ENCODE measurements at regions not wholly inside any gene's neighbourhood (a gene's known extent, or its start where the extent isn't known, plus 50 kb on each side); places are given as distances from the start of the nearest gene placed in this dataset.

DNA sequence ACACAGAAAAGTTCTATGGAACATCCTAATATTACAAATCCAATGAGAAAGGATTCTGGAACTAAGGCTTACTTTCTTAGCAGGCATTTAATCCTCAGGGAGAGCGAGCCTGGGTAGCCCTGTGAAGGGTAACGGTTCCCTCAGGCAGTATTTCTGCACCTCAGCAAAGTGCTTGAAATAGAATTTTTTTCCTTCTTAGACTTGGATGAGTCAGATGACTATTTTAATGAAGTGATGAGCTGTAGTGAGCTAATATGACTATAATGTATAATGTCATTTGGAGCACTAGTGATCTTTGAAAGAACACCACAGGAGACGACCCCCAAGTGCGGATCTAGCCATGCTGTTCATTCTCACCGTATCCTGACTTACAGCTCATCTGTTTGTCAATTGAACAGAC lies 493.0 kb upstream of the FAM241A start:
- TF ChIP-seq POLR2A (IDR thresholded peaks at IDR 0.05; ENCODE audit: low read length): no peak
- TF ChIP-seq GATA1 (IDR thresholded peaks at IDR 0.05; ENCODE audit: low read depth, low read length): no peak
